GM12891 (cell line): ENCODE measurements at regions not wholly inside any gene's neighbourhood (a gene's known extent, or its start where the extent isn't known, plus 50 kb on each side); places are given as distances from the start of the nearest gene placed in this dataset.

Experiments
- DNase-seq: peaks from one replicate; pipeline ENCODE4 v3.0.0; 2011; ENCODE audit warnings: low spot score; ENCODE audit not compliant: insufficient read length
- FAIRE-seq: peaks from 2 replicates; lab custom pipeline; 2011; peaks lifted over from hg19 to GRCh38; lab: Jason Lieb, UNC
- PAX5 ChIP-seq: IDR thresholded peaks from 2 replicates; pipeline ENCODE4 v1.6.1; 2011; ENCODE audit warnings: low read length, moderate library complexity, mild to moderate bottlenecking; ENCODE audit not compliant: insufficient read depth, severe bottlenecking
- POLR2A ChIP-seq: IDR thresholded peaks from 2 replicates; pipeline ENCODE4 v1.6.1; 2011; ENCODE audit warnings: low read depth, low read length, control low read depth
- POLR2AphosphoS5 ChIP-seq: IDR thresholded peaks from 2 replicates; pipeline ENCODE4 v1.6.1; 2011; ENCODE audit warnings: low read depth, low read length, control low read depth
- POU2F2 ChIP-seq: IDR thresholded peaks from 2 replicates; pipeline ENCODE4 v1.6.1; 2011; ENCODE audit warnings: low read depth, mild to moderate bottlenecking, control low read depth, low read length, moderate library complexity
- SPI1 ChIP-seq: IDR thresholded peaks from 2 replicates; pipeline ENCODE4 v1.6.1; 2011; ENCODE audit warnings: low read depth, low read length, control low read depth
- TAF1 ChIP-seq: IDR thresholded peaks from 2 replicates; pipeline ENCODE4 v1.6.1; 2011; ENCODE audit warnings: low read depth, low read length, control low read depth

DNA sequence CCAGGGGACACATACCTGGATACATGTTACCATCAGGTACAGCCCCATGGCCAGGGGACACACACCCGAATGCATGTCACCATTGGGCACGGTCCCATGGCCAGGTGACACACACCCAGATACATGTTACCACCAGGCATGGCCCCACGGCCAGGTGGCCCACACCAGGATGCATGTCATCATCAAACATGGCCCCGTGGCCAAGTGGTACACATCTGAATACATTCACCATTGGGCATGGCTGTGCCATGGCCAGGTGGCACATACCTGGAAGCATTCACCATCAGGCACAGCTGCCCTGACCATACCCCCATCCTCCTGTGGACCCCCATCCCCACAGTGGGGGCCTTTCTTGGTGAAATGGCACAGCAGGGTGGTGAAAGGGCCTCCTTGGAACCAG, 97.6 kb downstream of the RBFOX3 start:
- FAIRE-seq (no peak), DNase-seq (no peak)
- TF ChIP-seq PAX5: no peak
- no peak for TF ChIP-seq POLR2A
- no peak for TF ChIP-seq POLR2AphosphoS5
- no peak for TF ChIP-seq TAF1
- no peak for TF ChIP-seq SPI1
- no peak for TF ChIP-seq POU2F2

DNA sequence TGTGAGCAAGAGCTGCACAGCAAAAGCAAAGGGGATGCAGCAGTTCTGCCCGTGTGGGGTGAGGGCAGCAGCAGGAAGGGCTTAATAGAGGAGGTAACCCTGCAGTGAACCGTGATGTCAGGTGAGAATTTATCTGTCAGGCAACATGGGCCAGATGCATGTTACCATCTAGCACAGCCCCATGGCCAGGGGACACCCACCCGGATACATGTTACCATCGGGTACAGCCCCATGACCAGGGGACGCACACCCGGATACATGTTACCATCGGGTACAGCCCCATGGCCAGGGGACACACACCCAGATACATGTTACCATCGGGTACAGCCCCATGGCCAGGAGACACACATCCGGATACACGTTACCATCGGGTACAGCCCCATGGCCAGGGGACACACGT, 99.4 kb downstream of the RBFOX3 start:
- no peak for FAIRE-seq
- TF ChIP-seq POLR2AphosphoS5 (no peak), SPI1 (no peak), POU2F2 (no peak)

DNA sequence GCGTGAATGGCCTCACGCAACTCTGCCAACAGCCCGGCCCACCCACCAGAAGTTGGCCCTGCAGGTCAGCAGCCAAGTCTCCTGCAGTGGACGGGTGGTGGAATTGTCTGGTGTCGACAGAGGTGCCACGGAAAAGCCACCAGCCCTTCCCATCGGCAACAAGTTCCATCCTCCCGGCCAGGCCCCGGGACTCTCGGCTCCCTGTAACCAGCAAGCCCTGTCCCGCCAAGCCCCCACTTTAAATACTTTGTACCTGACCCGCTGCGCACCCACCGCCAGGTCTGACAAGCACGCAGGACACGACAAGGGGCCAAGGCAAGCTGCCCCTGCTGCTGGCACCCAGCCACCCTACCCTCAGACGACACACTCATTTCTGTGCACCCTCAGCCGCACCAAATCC, 100.8 kb downstream of the RBFOX3 start:
- TF ChIP-seq PAX5 (no peak), POU2F2 (no peak), SPI1 (no peak), TAF1 (no peak), POLR2AphosphoS5 (no peak), POLR2A (no peak)
- no peak for FAIRE-seq
- DNase-seq: no peak

More for the DNA sequence above, 99.4 kb downstream of the RBFOX3 start:
- no peak for DNase-seq

DNA sequence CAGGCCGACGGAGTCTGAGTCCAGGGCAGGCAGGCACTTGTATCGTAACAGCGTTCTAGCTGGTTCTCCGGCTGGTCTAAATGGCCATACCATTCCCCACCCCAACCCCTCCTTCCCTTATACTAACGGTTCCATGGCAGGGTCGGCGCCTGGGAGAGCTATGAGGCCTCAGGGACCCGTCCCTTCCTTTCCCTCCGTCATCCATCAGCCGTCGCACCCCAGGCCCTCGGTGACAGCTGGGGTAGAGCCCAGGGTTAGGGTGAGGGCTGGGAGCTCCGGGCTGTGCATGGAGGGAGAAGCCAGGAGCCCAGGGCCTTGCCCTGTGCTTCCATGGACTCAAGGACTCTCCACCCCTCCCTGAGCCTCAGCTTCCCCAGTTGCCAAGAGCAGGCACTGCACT, 101.4 kb downstream of the RBFOX3 start:
- no peak for FAIRE-seq
- DNase-seq: no peak
- TF ChIP-seq POLR2A (no peak), PAX5 (no peak), TAF1 (no peak), SPI1 (no peak), POU2F2 (no peak), POLR2AphosphoS5 (no peak)

DNA sequence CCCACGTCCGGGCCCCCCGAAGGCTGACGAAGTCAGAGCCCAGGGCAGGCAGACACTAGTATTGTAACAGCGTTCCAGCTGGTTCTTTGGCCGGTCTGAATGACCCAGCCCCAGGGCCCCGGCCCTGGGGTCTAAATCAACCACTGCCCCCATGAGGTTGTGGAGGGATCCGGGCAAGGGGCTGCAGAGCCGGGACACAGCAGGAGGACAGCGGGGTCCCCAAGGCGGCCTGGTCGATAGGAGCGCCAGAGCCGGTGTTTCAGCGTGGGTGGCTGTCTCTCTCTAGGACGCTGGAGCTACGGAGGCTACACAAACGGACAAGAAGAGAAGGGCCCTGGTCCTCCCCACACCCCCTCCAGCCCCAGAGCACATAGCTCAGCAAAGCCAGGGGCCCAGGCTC, 101.8 kb downstream of the RBFOX3 start:
- TF ChIP-seq SPI1 (no peak), PAX5 (no peak), POU2F2 (no peak), POLR2AphosphoS5 (no peak)
- DNase-seq (no peak), FAIRE-seq (no peak)

DNA sequence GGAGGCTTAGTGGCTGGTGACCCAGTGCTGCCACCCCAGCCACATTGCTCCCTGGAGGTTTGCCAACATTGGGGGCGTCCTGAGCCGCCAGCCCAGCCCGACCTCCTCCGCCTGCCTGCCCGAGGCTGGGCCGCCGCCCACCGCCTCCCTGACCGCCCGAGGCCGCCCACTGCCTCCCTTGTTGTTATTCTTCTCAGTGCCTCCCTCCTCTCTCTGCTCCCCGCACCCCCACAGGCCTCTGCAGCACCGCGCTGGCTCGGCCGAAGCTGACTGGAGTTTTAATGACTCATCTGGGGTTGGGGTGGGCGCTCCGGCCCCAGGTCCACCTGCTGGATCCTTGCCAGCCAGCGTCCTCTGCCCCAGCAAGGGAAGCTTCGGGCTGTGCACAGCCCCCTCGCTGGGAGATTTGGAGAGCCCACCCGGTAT, 102.5 kb downstream of the RBFOX3 start:
- DNase-seq: no peak
- FAIRE-seq: no peak
- TF ChIP-seq POLR2A (no peak), POLR2AphosphoS5 (no peak), SPI1 (no peak), TAF1 (no peak), PAX5 (no peak), POU2F2 (no peak)

DNA sequence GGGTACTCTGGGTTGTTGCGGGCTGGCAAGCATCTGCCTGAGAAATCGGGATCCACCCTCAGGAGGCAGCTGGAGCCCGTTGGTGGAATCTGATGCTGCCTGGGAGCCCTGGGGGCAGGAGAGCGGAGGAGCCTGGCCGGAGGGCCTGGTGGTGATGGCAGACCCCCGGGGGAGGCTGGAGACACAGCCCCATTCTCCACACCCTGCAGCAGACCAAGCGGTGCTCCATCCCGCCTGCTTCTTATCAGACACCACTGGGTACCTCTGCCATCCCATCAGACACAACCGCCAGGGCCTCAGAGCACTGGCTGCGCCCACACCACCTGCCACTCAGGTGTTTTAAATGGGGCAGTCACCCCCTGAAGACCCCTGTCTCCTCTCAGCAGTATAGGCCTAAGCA, 103.9 kb downstream of the RBFOX3 start:
- no peak for FAIRE-seq
- no peak for TF ChIP-seq POLR2AphosphoS5
- no peak for TF ChIP-seq SPI1
- TF ChIP-seq PAX5: no peak
- TF ChIP-seq TAF1: no peak
- TF ChIP-seq POLR2A: no peak
- no peak for TF ChIP-seq POU2F2

DNA sequence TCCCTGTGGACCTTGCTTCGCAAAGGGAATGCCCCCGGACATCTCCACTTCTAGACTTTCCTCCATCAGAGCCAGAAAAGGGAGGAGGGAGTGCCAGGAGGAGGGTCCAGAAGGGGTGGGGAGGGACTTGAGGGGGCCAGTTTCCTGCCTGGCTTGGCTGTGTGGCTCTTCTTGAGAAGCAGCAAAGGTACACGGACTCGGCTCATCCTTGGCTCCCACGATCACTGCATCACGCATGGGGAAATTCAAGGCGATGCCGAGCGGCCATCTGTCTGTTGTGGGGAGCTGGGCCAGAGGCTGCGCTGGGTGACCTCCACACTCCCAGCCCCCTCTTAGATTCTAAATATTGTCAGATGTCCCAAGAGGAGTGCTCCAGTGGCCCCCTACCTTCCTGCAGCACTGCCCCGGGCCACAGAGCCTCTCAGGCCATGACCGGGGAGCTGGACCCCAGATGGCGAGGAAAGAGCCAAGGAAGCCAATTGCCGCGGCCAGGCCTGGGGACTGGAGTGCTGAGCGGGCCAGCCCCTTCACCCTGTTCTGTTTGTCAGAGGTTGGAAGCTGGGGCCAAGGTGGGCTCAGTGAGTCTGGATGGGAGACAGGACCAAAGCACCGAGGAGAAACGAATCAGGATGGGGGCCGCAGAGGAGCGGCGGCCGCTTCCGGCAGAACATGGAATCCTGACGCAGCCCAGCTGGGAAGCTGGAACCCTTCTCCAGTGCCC, 104.5 kb downstream of the RBFOX3 start:
- TF ChIP-seq POLR2AphosphoS5: no peak
- TF ChIP-seq TAF1: no peak
- no peak for TF ChIP-seq SPI1
- no peak for TF ChIP-seq POU2F2
- TF ChIP-seq PAX5: no peak
- no peak for TF ChIP-seq POLR2A
- DNase-seq (no peak), FAIRE-seq (no peak)

More for the DNA sequence above, 103.9 kb downstream of the RBFOX3 start:
- no peak for DNase-seq

DNA sequence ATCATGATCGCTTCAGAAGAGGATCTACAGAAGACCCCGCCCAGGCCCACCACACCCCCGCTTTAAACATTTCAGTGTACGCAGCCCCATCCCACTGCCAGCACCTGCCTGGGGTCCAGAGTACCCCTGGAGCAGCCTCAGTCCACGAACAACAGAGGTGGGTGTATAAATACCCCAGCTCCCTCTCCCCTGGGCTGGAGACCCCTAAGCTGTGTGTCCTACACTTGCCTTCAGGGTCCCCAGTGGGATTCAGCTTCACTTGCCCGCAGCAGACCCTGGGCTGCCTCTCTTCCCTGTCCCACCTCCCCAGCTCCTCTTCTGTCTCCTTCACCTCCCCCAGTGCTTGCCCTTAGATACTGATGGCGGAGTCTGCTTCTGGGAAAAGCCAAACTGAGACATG, 105.7 kb downstream of the RBFOX3 start:
- no peak for TF ChIP-seq PAX5
- TF ChIP-seq POU2F2: no peak
- no peak for TF ChIP-seq POLR2AphosphoS5
- TF ChIP-seq SPI1: no peak
- TF ChIP-seq TAF1: no peak
- no peak for TF ChIP-seq POLR2A
- DNase-seq (no peak), FAIRE-seq (no peak)
